ENCODE measurements at regions not wholly inside any gene's neighbourhood (a gene's known extent, or its start where the extent isn't known, plus 50 kb on each side); places are given as distances from the start of the nearest gene placed in this dataset.

DNA sequence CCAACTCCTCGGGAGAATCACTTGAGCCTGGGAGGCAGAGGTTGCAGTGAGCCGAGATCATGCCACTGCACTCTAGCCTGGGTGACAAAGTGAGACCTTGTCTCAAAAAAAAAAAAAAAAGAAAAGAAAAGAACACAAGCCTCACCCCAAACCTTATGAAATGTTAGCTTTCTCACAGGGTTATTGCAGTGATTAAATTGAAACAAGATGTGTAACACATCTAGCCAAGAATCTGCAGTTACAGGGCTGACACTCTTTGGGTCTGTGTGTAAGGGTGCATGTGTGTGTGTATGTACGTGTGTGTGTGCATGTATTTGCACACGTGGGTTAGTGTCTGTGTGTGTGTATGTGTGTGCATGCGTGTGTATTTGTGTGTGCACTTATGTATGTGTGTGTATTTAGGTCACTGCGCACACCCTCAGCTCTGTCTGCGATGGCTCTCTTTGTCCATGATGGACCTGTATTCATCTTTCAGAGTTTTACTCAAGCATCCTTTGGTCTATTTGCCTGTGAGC, 336.3 kb downstream of the UQCRFS1 start:
- H3K9me3 Mint-ChIP-seq = no peaks in the 10 kb centered on the region; a peak in 1 of 5 replicates
- Histone ChIP-seq H3K14ac (ENCODE audit: insufficient read depth, low read length) (no peak overlapping the region), H3K23me2 (ENCODE audit: insufficient read length, low read depth, low read length, poor library complexity, severe bottlenecking) (no peaks in the 10 kb centered on the region), H4K5ac (ENCODE audit: insufficient read length, low read depth, low read length) (no peak overlapping the region), H2BK120ac (ENCODE audit: low read depth, low read length, poor library complexity, severe bottlenecking) (no peak overlapping the region), H2BK5ac (ENCODE audit: insufficient read length, low read length) (no peak overlapping the region), H2AFZ (ENCODE audit: low read length) (no peak overlapping the region), H3K79me1 (ENCODE audit: insufficient read depth, low read depth, low read length, poor library complexity, severe bottlenecking) (no peaks in the 10 kb centered on the region), H3K4ac (ENCODE audit: low read depth, low read length) (no peak overlapping the region), H4K20me1 (ENCODE audit: control insufficient read depth, insufficient read depth, insufficient read length) (no peaks in the 10 kb centered on the region), H3K27me3 (ENCODE audit: insufficient read depth, low read length) (no peaks in the 10 kb centered on the region), H3T11ph (ENCODE audit: low read length) (no peak overlapping the region), H2BK15ac (ENCODE audit: low read depth, low read length) (no peak overlapping the region), H3K23ac (ENCODE audit: insufficient read length, low read depth, low read length) (no peak overlapping the region), H3K56ac (ENCODE audit: insufficient read length, low read depth, low read length) (no peak overlapping the region), H2BK20ac (ENCODE audit: low read depth, low read length, poor library complexity, severe bottlenecking) (no peak overlapping the region), H2AK5ac (ENCODE audit: insufficient read length, low read length) (no peak overlapping the region), H3K9me3 (ENCODE audit: control insufficient read depth, low read depth, low read length) (no peaks in the 10 kb centered on the region), H3K27ac (ENCODE audit: insufficient read length, low read depth, low read length) (no peak overlapping the region), H3K18ac (ENCODE audit: insufficient read length, low read depth, low read length) (no peak overlapping the region), H3K4me2 (ENCODE audit: insufficient read depth, insufficient read length, low read length) (no peak overlapping the region), H4K91ac (ENCODE audit: insufficient read length, low read depth, low read length) (no peak overlapping the region), H3K9ac (ENCODE audit: extremely low read depth, insufficient read length, low read length) (no peak overlapping the region), H4K8ac (replicated peaks; ENCODE audit: insufficient read length, low read depth, low read length) (no peak overlapping the region), H3K4me1 (ENCODE audit: insufficient read depth, low read length) (peaks cover 13% of the 10 kb centered on the region; the same call in 1 of the 2 replicates), H3K79me2 (ENCODE audit: insufficient read depth, low read length) (no peaks in the 10 kb centered on the region), H2BK12ac (ENCODE audit: insufficient read length, low read depth, low read length) (no peak overlapping the region)
- peaks cover 24 to 25% of the 10 kb centered on the region in 2 experiments for H3K4me1 Mint-ChIP-seq
- H3K4me3 Mint-ChIP-seq = no peak overlapping the region
- no CpG with 5 or more reads among the region's 7 CpGs for WGBS (ENCODE audit: extremely low coverage, insufficient read length, low lambda C conversion rate)
- no peaks in the 10 kb centered on the region for H3K36me3 Mint-ChIP-seq (ENCODE audit: insufficient read depth in 1 of 3, low read depth in 3 of 3)
- no peak overlapping the region; a peak in 1 of 7 replicates for H3K27ac Mint-ChIP-seq
- DNase-seq = no peak
- H3K27me3 Mint-ChIP-seq (ENCODE audit: low read depth) = no peaks in the 10 kb centered on the region; the same call in 1 of the 2 replicates
- TF ChIP-seq, protein P1, sequence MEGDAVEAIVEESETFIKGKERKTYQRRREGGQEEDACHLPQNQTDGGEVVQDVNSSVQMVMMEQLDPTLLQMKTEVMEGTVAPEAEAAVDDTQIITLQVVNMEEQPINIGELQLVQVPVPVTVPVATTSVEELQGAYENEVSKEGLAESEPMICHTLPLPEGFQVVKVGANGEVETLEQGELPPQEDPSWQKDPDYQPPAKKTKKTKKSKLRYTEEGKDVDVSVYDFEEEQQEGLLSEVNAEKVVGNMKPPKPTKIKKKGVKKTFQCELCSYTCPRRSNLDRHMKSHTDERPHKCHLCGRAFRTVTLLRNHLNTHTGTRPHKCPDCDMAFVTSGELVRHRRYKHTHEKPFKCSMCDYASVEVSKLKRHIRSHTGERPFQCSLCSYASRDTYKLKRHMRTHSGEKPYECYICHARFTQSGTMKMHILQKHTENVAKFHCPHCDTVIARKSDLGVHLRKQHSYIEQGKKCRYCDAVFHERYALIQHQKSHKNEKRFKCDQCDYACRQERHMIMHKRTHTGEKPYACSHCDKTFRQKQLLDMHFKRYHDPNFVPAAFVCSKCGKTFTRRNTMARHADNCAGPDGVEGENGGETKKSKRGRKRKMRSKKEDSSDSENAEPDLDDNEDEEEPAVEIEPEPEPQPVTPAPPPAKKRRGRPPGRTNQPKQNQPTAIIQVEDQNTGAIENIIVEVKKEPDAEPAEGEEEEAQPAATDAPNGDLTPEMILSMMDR (conservative IDR thresholded peaks at IDR 0.05) = no peak
